ENCODE measurements at regions not wholly inside any gene's neighbourhood (a gene's known extent, or its start where the extent isn't known, plus 50 kb on each side); places are given as distances from the start of the nearest gene placed in this dataset.

DNA sequence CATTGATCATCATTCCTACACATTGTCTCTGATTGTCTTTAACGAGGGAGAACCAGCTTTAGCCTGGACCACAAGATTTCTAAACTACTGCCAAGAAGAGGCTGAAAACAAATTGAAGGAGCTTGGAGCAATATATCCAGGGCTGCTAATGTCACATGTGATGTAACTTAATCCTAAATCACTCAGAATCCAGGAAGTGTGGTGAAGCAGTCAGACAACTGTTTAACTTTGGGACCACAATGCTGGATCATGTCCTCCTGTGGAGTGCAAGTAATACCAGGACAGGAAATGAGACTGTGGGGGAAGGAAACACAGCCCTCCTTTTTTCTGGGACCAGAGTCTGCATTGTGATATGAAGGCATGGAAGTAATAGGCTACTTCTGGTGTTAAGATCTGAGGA, 430.2 kb downstream of the KCTD12 start:
- TF ChIP-seq, protein P1, sequence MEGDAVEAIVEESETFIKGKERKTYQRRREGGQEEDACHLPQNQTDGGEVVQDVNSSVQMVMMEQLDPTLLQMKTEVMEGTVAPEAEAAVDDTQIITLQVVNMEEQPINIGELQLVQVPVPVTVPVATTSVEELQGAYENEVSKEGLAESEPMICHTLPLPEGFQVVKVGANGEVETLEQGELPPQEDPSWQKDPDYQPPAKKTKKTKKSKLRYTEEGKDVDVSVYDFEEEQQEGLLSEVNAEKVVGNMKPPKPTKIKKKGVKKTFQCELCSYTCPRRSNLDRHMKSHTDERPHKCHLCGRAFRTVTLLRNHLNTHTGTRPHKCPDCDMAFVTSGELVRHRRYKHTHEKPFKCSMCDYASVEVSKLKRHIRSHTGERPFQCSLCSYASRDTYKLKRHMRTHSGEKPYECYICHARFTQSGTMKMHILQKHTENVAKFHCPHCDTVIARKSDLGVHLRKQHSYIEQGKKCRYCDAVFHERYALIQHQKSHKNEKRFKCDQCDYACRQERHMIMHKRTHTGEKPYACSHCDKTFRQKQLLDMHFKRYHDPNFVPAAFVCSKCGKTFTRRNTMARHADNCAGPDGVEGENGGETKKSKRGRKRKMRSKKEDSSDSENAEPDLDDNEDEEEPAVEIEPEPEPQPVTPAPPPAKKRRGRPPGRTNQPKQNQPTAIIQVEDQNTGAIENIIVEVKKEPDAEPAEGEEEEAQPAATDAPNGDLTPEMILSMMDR (IDR thresholded peaks at IDR 0.05), result no peak
- TF ChIP-seq POLR2A (IDR thresholded peaks at IDR 0.05), result no peak

All from ovary (tissue), 3 donors.